Heart left ventricle (tissue), 13 donors: ENCODE measurements at regions not wholly inside any gene's neighbourhood (a gene's known extent, or its start where the extent isn't known, plus 50 kb on each side); places are given as distances from the start of the nearest gene placed in this dataset.

Experiments used
- CTCF ChIP-seq, 12 donors: fragments of 200-600 bp; sonication (generic) in 4 of 12; IDR thresholded peaks; one replicate each; pipeline versions ENCODE4 v1.5.0 to v1.8.0; 2018 to 2022; ENCODE audit warnings: antibody characterized with exemption in 12 of 12, mild to moderate bottlenecking in 5 of 12
- POLR2A ChIP-seq, 2 donors: fragments of 450-650 bp; IDR thresholded peaks; one replicate each; pipeline ENCODE4 v1.6.1; 2017; ENCODE audit warnings: antibody characterized with exemption in 2 of 2, mild to moderate bottlenecking in 2 of 2, moderate library complexity in 2 of 2
- donor health status: ischemic (EF 13 %, LVEDD 7.1; RV severe dilation, severe dysfunction).
- donor health status: DM: no; HTN: yes; CAD: no.
- donor health status: DM: no; HTN: no; CAD: no.
- donor health status: ischemic (EF 25% LVEDD 6.9; RV normal size, moderate dysfunction).
- donor health status: ischemic (EF 25% LVEDD 5.7; RV mildly dilated, moderate dysfunction).
- donor health status: ischemic (EF 35%, LVEDD 5.7; RV mildly dilated, moderate dysfunction).
- donor health status: nonischemic (EF 11% LVEDD 7.7; RV severe dilation, severe dysfunction).
- donor health status: DM: yes; HTN: yes; CAD: no.
- donor health status: PGD.
- donor health status: ischemic (EF 29% LVEDD 5.4; RV normal size, mild dysfunction).
- donor health status: nonischemic (EF 23%, LVEDD 6.1; RV moderate dilation, normal function).

- TF ChIP-seq CTCF (IDR thresholded peaks at IDR 0.05) (no peak), POLR2A (IDR thresholded peaks at IDR 0.05) (no peak)
Observed at GRCh38 chr3:22016197-22016596, 265.2 kb upstream of the ZNF385D start.
